Ascending aorta (tissue), 2 donors: ENCODE measurements at regions not wholly inside any gene's neighbourhood (a gene's known extent, or its start where the extent isn't known, plus 50 kb on each side); places are given as distances from the start of the nearest gene placed in this dataset.

Experiments
- DNase-seq, 2 donors: peaks; one replicate each; pipeline ENCODE4 v3.0.0-alpha.2; 2019; ENCODE audit warnings: low spot score in 2 of 2
- H3K27ac ChIP-seq, 2 donors: fragments of 200-600 bp; sonication (generic); one replicate each; pipeline ENCODE4 v1.5.1; 2016 to 2017; ENCODE audit warnings: mild to moderate bottlenecking in 1 of 2
- H3K27me3 ChIP-seq: fragments of 200-600 bp; sonication (generic); one replicate; pipeline ENCODE4 v1.5.1; 2017
- H3K36me3 ChIP-seq, 2 donors: fragments of 200-600 bp; sonication (generic); one replicate each; pipeline ENCODE4 v1.5.1; 2016
- H3K4me1 ChIP-seq, 2 donors: fragments of 200-600 bp; sonication (generic); one replicate each; pipeline ENCODE4 v1.5.1; 2016 to 2017; ENCODE audit warnings: mild to moderate bottlenecking in 1 of 2
- H3K4me3 ChIP-seq, 2 donors: fragments of 200-600 bp; sonication (generic); one replicate each; pipeline ENCODE4 v1.5.1; 2016 to 2017; ENCODE audit warnings: mild to moderate bottlenecking in 1 of 2
- H3K9me3 ChIP-seq, 2 donors: fragments of 200-600 bp; sonication (generic); one replicate each; pipeline ENCODE4 v1.5.1; 2016
- intact Hi-C: fragments of 100-400 bp; cut with DNase I; formaldehyde crosslinking; loops from one replicate; pipeline ENCODE4 v1.15.1; 2023
- TF ChIP-seq, protein P1 (sequence below), 3 experiments: fragments of 200-600 bp in 2 of 3; fragments of 450-650 bp in 1 of 3; sonication (generic) in 2 of 3; IDR thresholded peaks; one replicate each; pipeline ENCODE4 v1.5.1; 2016 to 2019; ENCODE audit warnings: antibody characterized with exemption in 3 of 3, mild to moderate bottlenecking in 1 of 3, moderate library complexity in 1 of 3

- intact Hi-C loops, result no loop called here
- no peaks in the 10 kb centered on the region for H3K9me3 ChIP-seq
- no peaks in the 10 kb centered on the region for H3K27me3 ChIP-seq
- no peaks in the 10 kb centered on the region for H3K36me3 ChIP-seq
- TF ChIP-seq, protein P1, sequence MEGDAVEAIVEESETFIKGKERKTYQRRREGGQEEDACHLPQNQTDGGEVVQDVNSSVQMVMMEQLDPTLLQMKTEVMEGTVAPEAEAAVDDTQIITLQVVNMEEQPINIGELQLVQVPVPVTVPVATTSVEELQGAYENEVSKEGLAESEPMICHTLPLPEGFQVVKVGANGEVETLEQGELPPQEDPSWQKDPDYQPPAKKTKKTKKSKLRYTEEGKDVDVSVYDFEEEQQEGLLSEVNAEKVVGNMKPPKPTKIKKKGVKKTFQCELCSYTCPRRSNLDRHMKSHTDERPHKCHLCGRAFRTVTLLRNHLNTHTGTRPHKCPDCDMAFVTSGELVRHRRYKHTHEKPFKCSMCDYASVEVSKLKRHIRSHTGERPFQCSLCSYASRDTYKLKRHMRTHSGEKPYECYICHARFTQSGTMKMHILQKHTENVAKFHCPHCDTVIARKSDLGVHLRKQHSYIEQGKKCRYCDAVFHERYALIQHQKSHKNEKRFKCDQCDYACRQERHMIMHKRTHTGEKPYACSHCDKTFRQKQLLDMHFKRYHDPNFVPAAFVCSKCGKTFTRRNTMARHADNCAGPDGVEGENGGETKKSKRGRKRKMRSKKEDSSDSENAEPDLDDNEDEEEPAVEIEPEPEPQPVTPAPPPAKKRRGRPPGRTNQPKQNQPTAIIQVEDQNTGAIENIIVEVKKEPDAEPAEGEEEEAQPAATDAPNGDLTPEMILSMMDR (IDR thresholded peaks at IDR 0.05), result no peak
- H3K4me1 ChIP-seq, result no peaks in the 10 kb centered on the region
- H3K4me3 ChIP-seq, result no peak overlapping the region
- H3K27ac ChIP-seq, result no peak overlapping the region
- DNase-seq, result no peak
These were observed 155.4 kb upstream of the CLINT1 start for GRCh38 chr5:158014372-158014771.

DNA sequence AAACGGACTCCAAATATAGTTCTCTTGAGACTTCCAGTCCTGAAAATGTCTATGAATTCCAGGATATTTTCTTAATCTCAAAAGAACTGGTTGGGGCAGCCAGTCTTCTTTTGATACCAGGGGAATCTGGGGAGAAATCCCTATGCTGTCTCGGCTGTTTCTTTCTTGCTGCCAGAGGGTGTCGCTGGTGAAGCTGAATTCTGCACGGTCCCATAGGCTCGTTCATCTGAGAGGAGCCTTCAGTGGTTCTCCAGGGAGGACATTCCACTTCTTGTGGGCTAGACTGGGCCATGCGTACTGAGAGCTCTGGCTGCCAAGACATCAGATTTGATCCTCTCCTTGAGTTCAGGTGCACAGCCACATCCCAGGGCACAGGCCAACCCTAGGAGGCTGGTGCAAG lies 155.0 kb upstream of the CLINT1 start:
- intact Hi-C loops, result no loop called here
- Histone ChIP-seq H3K27me3 (no peaks in the 10 kb centered on the region), H3K27ac (no peak overlapping the region), H3K9me3 (no peaks in the 10 kb centered on the region), H3K36me3 (no peaks in the 10 kb centered on the region), H3K4me3 (no peak overlapping the region), H3K4me1 (no peaks in the 10 kb centered on the region)
- TF ChIP-seq, protein P1 (IDR thresholded peaks at IDR 0.05), result peak in 1 of 3 experiments; percentile 36
- DNase-seq, result no peak

DNA sequence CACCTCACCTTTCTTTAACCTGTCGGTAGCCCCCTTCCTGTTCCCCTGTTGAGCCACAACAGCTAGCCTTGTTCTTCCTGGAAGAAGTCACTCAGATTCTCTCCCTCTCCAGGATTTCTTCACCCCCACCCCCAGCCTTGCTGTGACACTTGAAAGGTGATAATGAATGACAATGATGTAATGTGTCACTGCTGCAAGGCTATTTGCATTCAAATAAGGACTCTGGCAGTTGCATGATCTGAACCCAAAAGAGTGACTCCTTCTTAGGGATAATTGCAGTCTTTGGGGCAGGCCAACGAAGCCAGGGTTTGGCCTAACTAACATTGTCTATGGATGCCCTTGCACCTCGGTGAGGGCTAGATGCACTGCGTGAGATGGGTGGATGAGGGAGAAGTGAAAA lies 154.4 kb upstream of the CLINT1 start:
- Histone ChIP-seq H3K4me1 (no peaks in the 10 kb centered on the region), H3K27me3 (no peaks in the 10 kb centered on the region), H3K27ac (no peak overlapping the region), H3K9me3 (no peaks in the 10 kb centered on the region), H3K4me3 (no peak overlapping the region), H3K36me3 (no peaks in the 10 kb centered on the region)
- TF ChIP-seq, protein P1 (IDR thresholded peaks at IDR 0.05), result no peak
- no peak for DNase-seq
- intact Hi-C loops, result no loop called here

- H3K27me3 ChIP-seq, result no peaks in the 10 kb centered on the region
- intact Hi-C loops, result no loop called here
- DNase-seq, result no peak
- TF ChIP-seq, protein P1 (IDR thresholded peaks at IDR 0.05), result no peak
- no peaks in the 10 kb centered on the region for H3K36me3 ChIP-seq
- no peak overlapping the region for H3K27ac ChIP-seq
- H3K4me3 ChIP-seq, result no peak overlapping the region
- no peaks in the 10 kb centered on the region for H3K9me3 ChIP-seq
- H3K4me1 ChIP-seq, result no peaks in the 10 kb centered on the region
These were observed 152.5 kb upstream of the CLINT1 start for GRCh38 chr5:158011422-158011821.

DNA sequence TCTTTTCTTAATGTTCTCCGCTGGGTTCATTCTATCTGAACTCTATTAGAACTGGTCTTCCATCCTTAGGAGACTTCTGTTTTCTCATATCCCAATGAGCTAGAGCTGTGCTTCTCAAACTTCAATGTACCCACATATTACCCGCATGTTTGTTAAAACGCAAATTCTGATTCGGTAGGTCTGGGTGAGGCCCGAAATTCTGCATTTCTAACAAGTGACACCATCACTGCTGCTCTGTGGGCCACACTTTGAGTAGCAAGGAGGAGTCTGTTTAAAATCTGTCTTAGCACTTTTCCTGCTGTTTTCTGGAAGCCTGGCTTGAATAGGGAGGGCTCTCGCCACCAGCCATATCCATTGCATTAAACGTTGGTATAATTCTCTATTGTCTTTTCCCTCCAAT lies 151.9 kb upstream of the CLINT1 start:
- intact Hi-C loops, result no loop called here
- H3K27me3 ChIP-seq, result no peaks in the 10 kb centered on the region
- H3K4me3 ChIP-seq, result no peak overlapping the region
- H3K9me3 ChIP-seq, result no peaks in the 10 kb centered on the region
- no peak overlapping the region for H3K27ac ChIP-seq
- TF ChIP-seq, protein P1 (IDR thresholded peaks at IDR 0.05), result no peak
- DNase-seq, result no peak
- no peaks in the 10 kb centered on the region for H3K36me3 ChIP-seq
- no peaks in the 10 kb centered on the region for H3K4me1 ChIP-seq

DNA sequence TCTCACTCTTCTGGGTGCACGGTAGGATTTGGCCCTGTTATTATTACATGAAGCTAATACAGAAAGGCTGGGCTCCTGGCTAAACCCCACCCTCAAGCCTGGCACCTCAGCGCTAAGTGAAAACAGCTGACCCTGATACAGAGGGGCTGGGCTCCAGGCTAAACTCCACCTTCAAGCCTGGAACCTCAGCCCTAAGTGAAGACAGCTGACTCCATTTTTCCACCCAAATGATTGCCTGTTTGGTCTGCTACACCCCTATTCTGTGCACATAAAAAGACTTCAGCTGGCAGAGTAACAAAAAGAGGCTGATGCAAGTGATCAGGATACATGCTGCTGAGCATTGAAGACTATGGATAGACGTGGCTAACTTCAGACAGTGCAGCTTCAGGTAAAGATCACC lies 148.4 kb upstream of the CLINT1 start:
- Histone ChIP-seq H3K27me3 (no peaks in the 10 kb centered on the region), H3K4me1 (no peaks in the 10 kb centered on the region), H3K36me3 (no peaks in the 10 kb centered on the region), H3K27ac (no peak overlapping the region), H3K4me3 (no peak overlapping the region), H3K9me3 (no peaks in the 10 kb centered on the region)
- TF ChIP-seq, protein P1 (IDR thresholded peaks at IDR 0.05), result no peak
- DNase-seq, result no peak
- intact Hi-C loops, result no loop called here
